Nephron (organoid): ENCODE measurements at regions not wholly inside any gene's neighbourhood (a gene's known extent, or its start where the extent isn't known, plus 50 kb on each side); places are given as distances from the start of the nearest gene placed in this dataset.
A peak's percentile ranks its signal among the peaks of the same experiment; 100 is the strongest.
"Not testable (repeated sequence)": the region's sequence is repeated elsewhere in the genome, so short reads cannot be mapped to it uniquely, and the experiment has no call there.

ENCODE experiments used
- H3K27ac Mint-ChIP-seq, 3 experiments: 2 replicates each; pipeline ENCODE4 v1.8.0; 2020; ENCODE audit warnings: mixed read lengths in 3 of 3, mild to moderate bottlenecking in 2 of 3, moderate library complexity in 1 of 3
- H3K27me3 Mint-ChIP-seq: 2 replicates; pipeline ENCODE4 v1.8.0; 2021; ENCODE audit warnings: low read depth, mild to moderate bottlenecking, moderate library complexity, mixed read lengths
- H3K36me3 Mint-ChIP-seq: 2 replicates; pipeline ENCODE4 v1.8.0; 2020; ENCODE audit warnings: low read depth, mixed read lengths
- H3K4me1 Mint-ChIP-seq: 2 replicates; pipeline ENCODE4 v1.8.0; 2020; ENCODE audit warnings: mixed read lengths
- H3K4me3 Mint-ChIP-seq, 3 experiments: 2 replicates each; pipeline ENCODE4 v1.8.0; 2020; ENCODE audit warnings: mild to moderate bottlenecking in 3 of 3, mixed read lengths in 3 of 3, moderate library complexity in 2 of 3
- H3K9me3 Mint-ChIP-seq: 2 replicates; pipeline ENCODE4 v1.8.0; 2020; ENCODE audit warnings: mixed read lengths
- CTCF ChIP-seq, 3 experiments: fragments of 200-600 bp; sonication (generic); IDR thresholded peaks; one replicate each; pipeline ENCODE4 v1.5.0; 2021; ENCODE audit warnings: antibody characterized with exemption in 3 of 3; ENCODE audit not compliant: unreplicated experiment in 3 of 3

DNA sequence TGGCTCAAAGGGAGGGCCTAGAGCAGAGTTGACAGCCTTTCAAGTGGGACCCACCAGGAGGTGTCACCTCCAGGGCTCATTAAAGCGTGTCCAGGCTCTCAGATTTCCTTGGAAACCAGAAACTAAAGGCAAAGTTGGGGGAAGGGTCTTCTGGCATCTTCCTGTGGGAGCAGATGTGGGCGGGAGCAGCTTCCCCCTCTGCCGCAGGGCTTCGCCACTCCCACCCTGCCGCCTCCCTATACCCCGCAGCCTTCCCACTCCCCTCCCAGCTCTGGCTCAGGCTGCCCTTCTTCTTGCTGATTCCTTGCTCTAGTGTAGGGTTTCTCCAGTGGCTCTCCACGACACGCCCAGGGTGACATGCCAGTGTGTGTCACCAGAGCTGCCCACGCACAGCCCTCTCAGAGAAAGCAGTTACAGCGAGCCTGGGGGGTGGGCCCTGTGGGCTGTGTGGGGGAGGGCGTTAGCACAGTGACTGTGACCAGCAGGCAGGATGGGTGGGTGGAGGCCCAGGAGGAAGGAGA lies 91.6 kb upstream of the LRPAP1 start:
- H3K4me3 Mint-ChIP-seq: peak overlapping the region; percentile 25 to 51 (median 45)
- H3K27ac Mint-ChIP-seq: peak overlapping the region; percentile 48 to 91 (median 62)
- H3K27me3 Mint-ChIP-seq: peaks cover 20% of the 10 kb centered on the region
- H3K36me3 Mint-ChIP-seq: not testable (repeated sequence)
- H3K4me1 Mint-ChIP-seq: peaks cover 33% of the 10 kb centered on the region
- peaks cover 13% of the 10 kb centered on the region for H3K9me3 Mint-ChIP-seq

GRCh38 chr4:3623106-3623505 lies 90.9 kb upstream of the LRPAP1 start:
- Mint-ChIP-seq H3K27ac (peak overlapping the region; percentile 46 to 62 (median 48)), H3K27me3 (peaks cover 23% of the 10 kb centered on the region), H3K4me3 (no peak overlapping the region), H3K4me1 (peaks cover 40% of the 10 kb centered on the region), H3K36me3 (peaks cover 9% of the 10 kb centered on the region), H3K9me3 (peaks cover 21% of the 10 kb centered on the region)
- no peak for TF ChIP-seq CTCF (IDR thresholded peaks at IDR 0.05; ENCODE audit: unreplicated experiment in 3 of 3)

GRCh38 chr4:3620365-3620764 lies 88.1 kb upstream of the LRPAP1 start:
- not testable (repeated sequence) for H3K4me3 Mint-ChIP-seq, H3K27ac Mint-ChIP-seq, H3K36me3 Mint-ChIP-seq
- Mint-ChIP-seq H3K4me1 (peaks cover 51% of the 10 kb centered on the region), H3K27me3 (peaks cover 19% of the 10 kb centered on the region), H3K9me3 (peaks cover 21% of the 10 kb centered on the region)

- H3K9me3 Mint-ChIP-seq: peaks cover 21% of the 10 kb centered on the region
- peaks cover 51% of the 10 kb centered on the region for H3K4me1 Mint-ChIP-seq
Measured at GRCh38 chr4:3619698-3620097, 87.5 kb upstream of the LRPAP1 start.

DNA sequence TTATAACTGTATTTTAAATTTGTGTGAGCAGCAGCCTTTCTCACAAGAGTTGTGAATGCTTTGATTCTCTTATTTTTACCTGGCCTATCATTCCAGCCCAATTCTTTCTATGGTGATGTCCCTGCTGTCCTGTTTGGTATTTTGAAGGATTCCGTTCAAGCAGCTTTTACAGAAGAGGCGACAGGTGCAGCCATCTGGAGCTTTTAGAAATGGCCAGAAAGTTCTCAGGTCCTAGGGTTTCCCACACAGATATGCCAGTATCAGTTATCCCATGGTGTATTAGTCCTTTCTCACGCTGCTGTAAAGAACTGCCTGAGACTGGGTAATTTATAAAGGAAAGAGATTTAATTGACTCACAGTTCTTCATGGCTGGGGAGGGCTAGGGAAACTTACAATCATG lies 86.1 kb upstream of the LRPAP1 start:
- H3K4me3 Mint-ChIP-seq: not testable (repeated sequence)
- Mint-ChIP-seq H3K27me3 (peaks cover 25% of the 10 kb centered on the region), H3K9me3 (peaks cover 21% of the 10 kb centered on the region)

More at GRCh38 chr4:3619698-3620097, 87.5 kb upstream of the LRPAP1 start:
- H3K4me3 Mint-ChIP-seq, H3K36me3 Mint-ChIP-seq, H3K27ac Mint-ChIP-seq: not testable (repeated sequence)
- peaks cover 19% of the 10 kb centered on the region for H3K27me3 Mint-ChIP-seq

GRCh38 chr4:3615386-3616286 lies 83.4 kb upstream of the LRPAP1 start:
- no peak for TF ChIP-seq CTCF (IDR thresholded peaks at IDR 0.05; ENCODE audit: unreplicated experiment in 3 of 3)
- Mint-ChIP-seq H3K27me3 (peaks cover 24% of the 10 kb centered on the region), H3K36me3 (peaks cover 4% of the 10 kb centered on the region)

More for the DNA sequence above, 86.1 kb upstream of the LRPAP1 start:
- Mint-ChIP-seq H3K4me1 (peaks cover 54% of the 10 kb centered on the region), H3K27ac (peak overlapping the region; percentile 22 to 72 (median 25))
- not testable (repeated sequence) for H3K36me3 Mint-ChIP-seq

GRCh38 chr4:3614731-3614980 lies 82.4 kb upstream of the LRPAP1 start:
- Mint-ChIP-seq H3K27ac (peak overlapping the region; percentile 12 to 44 (median 39)), H3K36me3 (peaks cover 4% of the 10 kb centered on the region), H3K4me1 (peaks cover 54% of the 10 kb centered on the region), H3K4me3 (no peak overlapping the region), H3K27me3 (peaks cover 28% of the 10 kb centered on the region), H3K9me3 (peaks cover 12% of the 10 kb centered on the region)
- TF ChIP-seq CTCF (IDR thresholded peaks at IDR 0.05; ENCODE audit: unreplicated experiment in 3 of 3): no peak

More at GRCh38 chr4:3615386-3616286, 83.4 kb upstream of the LRPAP1 start:
- Mint-ChIP-seq H3K4me3 (no peak overlapping the region), H3K4me1 (peaks cover 57% of the 10 kb centered on the region), H3K27ac (peak overlapping the region in 1 of 3 experiments; percentile 44), H3K9me3 (peaks cover 16% of the 10 kb centered on the region)
